GM19025 (cell line): ENCODE measurements at regions not wholly inside any gene's neighbourhood (a gene's known extent, or its start where the extent isn't known, plus 50 kb on each side); places are given as distances from the start of the nearest gene placed in this dataset.

ENCODE experiments used
- ATAC-seq: cut with Tn5 transposase; IDR thresholded peaks from one replicate; pipeline ENCODE4 v1.9.1; 2021; ENCODE audit warnings: mild to moderate bottlenecking, low read depth, moderate library complexity; ENCODE audit not compliant: unreplicated experiment

DNA sequence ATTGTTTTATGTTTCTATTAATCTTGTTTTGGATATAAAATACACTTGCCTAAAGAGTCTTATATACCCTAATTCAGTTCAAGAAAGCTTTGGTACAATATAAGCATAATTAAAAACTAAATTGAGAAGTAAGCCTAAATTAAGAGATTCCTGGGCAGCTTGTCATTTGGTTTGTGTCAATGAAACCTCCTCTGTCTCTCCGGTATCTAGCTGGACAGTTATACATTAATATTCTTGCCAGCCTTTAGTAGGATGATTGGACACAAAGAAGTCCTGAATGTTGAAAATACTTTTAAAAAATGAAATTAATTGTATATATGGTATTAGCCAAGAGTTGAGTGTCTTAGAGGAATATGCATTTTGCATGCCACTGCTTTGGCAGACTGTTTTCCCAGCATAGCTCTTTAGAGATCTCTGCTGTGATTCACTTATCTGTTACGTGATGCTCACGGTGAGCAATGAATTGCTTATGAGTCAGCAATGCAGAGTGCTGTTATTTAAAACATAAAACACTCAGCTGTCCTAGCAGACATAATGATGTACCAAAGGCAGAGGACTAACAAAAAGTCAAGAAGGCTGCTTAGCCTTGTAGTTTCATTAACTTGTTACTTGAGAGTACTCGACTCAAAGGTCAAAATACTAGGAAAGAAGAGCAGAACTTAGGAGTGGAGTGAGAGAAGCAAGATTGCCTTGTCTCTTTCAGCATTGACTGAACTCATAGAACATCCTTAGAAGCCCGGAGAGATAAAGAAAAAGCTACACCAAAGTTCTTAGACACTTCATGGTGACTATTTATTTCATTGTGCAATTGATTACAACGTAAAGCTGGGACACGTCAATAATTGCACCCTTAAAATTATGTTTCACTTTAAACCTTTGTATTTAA, 1296.1 kb upstream of the PCDH7 start:
- no peak for ATAC-seq

GRCh38 chr4:29453303-29453820, 1266.8 kb upstream of the PCDH7 start:
- no peak for ATAC-seq

DNA sequence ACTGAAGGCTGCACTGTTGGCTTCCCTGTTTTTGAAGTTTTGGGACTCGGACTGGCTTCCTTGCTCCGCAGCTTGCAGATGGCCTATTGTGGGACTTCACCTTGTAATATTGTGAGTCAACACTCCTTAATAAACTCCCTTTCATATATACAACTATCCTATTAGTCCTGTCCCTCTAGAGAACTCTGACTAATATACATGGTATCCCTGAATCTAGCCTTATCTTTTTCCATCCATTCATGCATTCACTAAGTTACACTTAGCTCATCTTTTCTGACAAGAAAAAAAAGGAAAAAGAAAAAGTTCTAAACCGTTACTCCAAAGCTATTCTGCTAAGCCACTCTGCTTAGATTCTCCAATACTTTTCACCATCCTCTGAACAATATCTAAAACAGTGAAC, 1260.2 kb upstream of the PCDH7 start:
- ATAC-seq = no peak

- no peak for ATAC-seq
Observed at GRCh38 chr4:29467044-29467717, 1253.0 kb upstream of the PCDH7 start.
